Heart left ventricle (tissue), 16 donors: ENCODE measurements at regions not wholly inside any gene's neighbourhood (a gene's known extent, or its start where the extent isn't known, plus 50 kb on each side); places are given as distances from the start of the nearest gene placed in this dataset.

Experiments used
- ATAC-seq, 4 donors: fragments of 200-7000 bp; cut with Tn5 transposase; one replicate each; pipeline ENCODE4 v1.9.1; 2020 to 2022; ENCODE audit warnings: moderate library complexity in 4 of 4, mild to moderate bottlenecking in 3 of 4, moderate number of reproducible peaks in 1 of 4
- DNase-seq, 5 donors: peaks; one replicate each; pipeline ENCODE4 v3.0.0-alpha.2; 2020
- H3K27ac ChIP-seq, 12 donors: fragments of 200-600 bp; sonication (generic) in 4 of 12; one replicate each; pipeline versions ENCODE4 v1.5.0 to v1.8.0; 2016 to 2022; ENCODE audit warnings: mild to moderate bottlenecking in 2 of 12
- H3K27me3 ChIP-seq, 9 donors: fragments of 200-600 bp; sonication (generic) in 2 of 9; one replicate each; pipeline versions ENCODE4 v1.5.1 to v1.8.0; 2016 to 2022; ENCODE audit warnings: mild to moderate bottlenecking in 3 of 9
- H3K36me3 ChIP-seq, 9 donors: fragments of 200-600 bp; sonication (generic) in 2 of 9; one replicate each; pipeline versions ENCODE4 v1.5.0 to v1.8.0; 2018 to 2022; ENCODE audit warnings: mild to moderate bottlenecking in 2 of 9
- H3K4me1 ChIP-seq, 12 donors: fragments of 200-600 bp; sonication (generic) in 4 of 12; one replicate each; pipeline versions ENCODE4 v1.5.0 to v1.8.0; 2016 to 2022; ENCODE audit warnings: mild to moderate bottlenecking in 3 of 12
- H3K4me3 ChIP-seq, 12 donors: fragments of 200-600 bp; sonication (generic) in 4 of 12; one replicate each; pipeline versions ENCODE4 v1.5.0 to v1.8.0; 2017 to 2022; ENCODE audit warnings: mild to moderate bottlenecking in 9 of 12, moderate library complexity in 4 of 12
- H3K9me3 ChIP-seq, 12 donors: fragments of 200-600 bp; sonication (generic) in 4 of 12; one replicate each; pipeline versions ENCODE4 v1.5.0 to v1.8.0; 2016 to 2022; ENCODE audit warnings: mild to moderate bottlenecking in 1 of 12
- POLR2A ChIP-seq, 2 donors: fragments of 450-650 bp; IDR thresholded peaks; one replicate each; pipeline ENCODE4 v1.6.1; 2017; ENCODE audit warnings: antibody characterized with exemption in 2 of 2, mild to moderate bottlenecking in 2 of 2, moderate library complexity in 2 of 2
- WGBS, 4 donors: extraction: QIAGEN DNeasy Blood & Tissue Kit in 2 of 4; methylation state at CpG; one replicate each; pipeline versions ENCODE4 v1.1.5 to v1.1.7; 2013 to 2018; 5-methylcytosine and 5-hydroxymethylcytosine counted together
- intact Hi-C, 10 donors: fragments of 100-400 bp; cut with DNase I; formaldehyde crosslinking; loops; one replicate each; pipeline versions ENCODE4 v1.11.1 to v1.14.2; 2022
- TF ChIP-seq, protein P1 (sequence below), 12 donors: fragments of 200-600 bp; sonication (generic) in 4 of 12; IDR thresholded peaks; one replicate each; pipeline versions ENCODE4 v1.5.0 to v1.8.0; 2018 to 2022; ENCODE audit warnings: antibody characterized with exemption in 12 of 12, mild to moderate bottlenecking in 5 of 12
- donor health status: ischemic (EF 13 %, LVEDD 7.1; RV severe dilation, severe dysfunction).
- donor health status: healthy with polysubstance abuse.
- donor health status: DM: no; HTN: yes; CAD: no.
- donor health status: DM: no; HTN: no; CAD: no.
- donor health status: ischemic (EF 25% LVEDD 6.9; RV normal size, moderate dysfunction).
- donor health status: ischemic (EF 25% LVEDD 5.7; RV mildly dilated, moderate dysfunction).
- donor health status: healthy.
- donor health status: DM: yes; HTN: yes; CAD: no.
- donor health status: ischemic (EF 35%, LVEDD 5.7; RV mildly dilated, moderate dysfunction).
- donor health status: nonischemic (EF 11% LVEDD 7.7; RV severe dilation, severe dysfunction).
- donor health status: DM: yes; HTN: yes; CAD: no.
- donor health status: PGD.
- donor health status: ischemic (EF 29% LVEDD 5.4; RV normal size, mild dysfunction).
- donor health status: nonischemic (EF 23%, LVEDD 6.1; RV moderate dilation, normal function).

DNA sequence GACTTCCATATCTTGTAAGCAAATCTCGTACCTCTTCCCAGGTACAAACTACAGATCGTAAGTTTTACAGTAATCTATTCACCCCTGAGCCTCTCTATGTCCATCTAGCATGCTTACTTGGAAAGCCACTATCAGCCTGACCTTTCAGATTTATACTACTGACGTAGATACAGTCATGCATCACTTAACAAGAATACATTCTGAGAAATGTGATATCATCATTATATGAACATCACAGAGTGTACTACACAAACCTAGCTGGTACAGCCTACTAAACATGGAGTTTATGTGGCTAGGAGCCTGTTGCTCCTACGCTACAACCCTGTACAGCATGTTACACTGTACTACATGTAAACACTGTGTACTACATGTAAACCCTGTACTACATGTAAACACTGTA, 293.2 kb upstream of the ZNF804A start:
- ATAC-seq: peak in 3 of 4 donors; percentile 90 to 98 (median 97)
- no peak for DNase-seq
- Histone ChIP-seq H3K27ac (no peak overlapping the region), H3K4me3 (no peak overlapping the region), H3K9me3 (no peaks in the 10 kb centered on the region), H3K27me3 (no peaks in the 10 kb centered on the region), H3K4me1 (no peaks in the 10 kb centered on the region), H3K36me3 (no peaks in the 10 kb centered on the region)
- TF ChIP-seq, protein P1, sequence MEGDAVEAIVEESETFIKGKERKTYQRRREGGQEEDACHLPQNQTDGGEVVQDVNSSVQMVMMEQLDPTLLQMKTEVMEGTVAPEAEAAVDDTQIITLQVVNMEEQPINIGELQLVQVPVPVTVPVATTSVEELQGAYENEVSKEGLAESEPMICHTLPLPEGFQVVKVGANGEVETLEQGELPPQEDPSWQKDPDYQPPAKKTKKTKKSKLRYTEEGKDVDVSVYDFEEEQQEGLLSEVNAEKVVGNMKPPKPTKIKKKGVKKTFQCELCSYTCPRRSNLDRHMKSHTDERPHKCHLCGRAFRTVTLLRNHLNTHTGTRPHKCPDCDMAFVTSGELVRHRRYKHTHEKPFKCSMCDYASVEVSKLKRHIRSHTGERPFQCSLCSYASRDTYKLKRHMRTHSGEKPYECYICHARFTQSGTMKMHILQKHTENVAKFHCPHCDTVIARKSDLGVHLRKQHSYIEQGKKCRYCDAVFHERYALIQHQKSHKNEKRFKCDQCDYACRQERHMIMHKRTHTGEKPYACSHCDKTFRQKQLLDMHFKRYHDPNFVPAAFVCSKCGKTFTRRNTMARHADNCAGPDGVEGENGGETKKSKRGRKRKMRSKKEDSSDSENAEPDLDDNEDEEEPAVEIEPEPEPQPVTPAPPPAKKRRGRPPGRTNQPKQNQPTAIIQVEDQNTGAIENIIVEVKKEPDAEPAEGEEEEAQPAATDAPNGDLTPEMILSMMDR (IDR thresholded peaks at IDR 0.05): no peak
- no peak for TF ChIP-seq POLR2A (IDR thresholded peaks at IDR 0.05)
- WGBS, 4 donors: 57 to 65% (median 63%) methylated on average over 4 of the region's 4 CpGs
- intact Hi-C loops: no loop called here

DNA sequence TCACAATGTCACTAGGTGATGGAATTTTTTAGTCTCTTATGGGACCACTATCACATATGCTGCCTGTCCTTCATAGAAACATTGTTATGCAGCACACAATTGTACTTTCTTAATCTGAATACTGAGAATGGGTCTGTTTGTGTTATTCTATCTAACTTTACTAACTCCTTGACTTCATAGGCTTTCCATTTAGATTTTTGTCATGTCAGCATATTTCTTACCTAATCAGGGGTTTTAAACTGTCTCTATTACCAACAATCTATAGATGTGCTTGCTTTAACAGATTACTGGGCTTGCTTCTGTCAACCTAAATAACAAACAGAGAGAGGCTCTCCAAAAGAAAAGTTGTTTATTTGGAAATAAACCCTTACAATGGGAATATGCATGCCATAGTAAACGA, 289.6 kb upstream of the ZNF804A start:
- H3K27me3 ChIP-seq: no peaks in the 10 kb centered on the region
- no peaks in the 10 kb centered on the region for H3K36me3 ChIP-seq
- H3K9me3 ChIP-seq: no peaks in the 10 kb centered on the region
- WGBS, 4 donors: 65 to 72% (median 71%) methylated on average over 1 of the region's 1 CpG
- ATAC-seq (no peak), DNase-seq (no peak)
- intact Hi-C loops: no loop called here
- no peak for TF ChIP-seq POLR2A (IDR thresholded peaks at IDR 0.05)
- TF ChIP-seq, protein P1 (IDR thresholded peaks at IDR 0.05): no peak
- H3K4me3 ChIP-seq: no peak overlapping the region
- H3K4me1 ChIP-seq: no peaks in the 10 kb centered on the region
- no peak overlapping the region for H3K27ac ChIP-seq

DNA sequence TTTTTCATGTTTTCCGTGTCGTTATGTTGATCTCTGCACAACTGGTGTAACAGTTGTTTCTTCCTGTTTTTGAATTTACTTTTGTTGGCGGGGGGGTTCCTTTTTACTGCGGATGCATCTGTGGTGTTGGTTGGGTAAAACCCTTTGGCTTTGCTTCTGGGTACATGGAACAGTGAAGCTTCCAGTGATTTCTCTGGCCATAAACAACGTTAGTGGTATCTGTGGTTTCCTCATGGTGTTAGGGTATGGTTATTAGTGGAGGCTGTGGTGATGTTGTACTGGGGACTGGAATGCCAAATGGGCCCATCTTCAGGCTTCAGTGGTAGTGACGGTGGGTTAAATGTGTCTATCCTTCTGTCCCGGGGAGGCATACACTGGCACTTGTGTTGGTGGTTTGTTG, 285.4 kb upstream of the ZNF804A start:
- Histone ChIP-seq H3K4me1 (no peaks in the 10 kb centered on the region), H3K27me3 (no peaks in the 10 kb centered on the region), H3K9me3 (no peaks in the 10 kb centered on the region), H3K36me3 (no peaks in the 10 kb centered on the region), H3K4me3 (no peak overlapping the region), H3K27ac (no peak overlapping the region)
- ATAC-seq (no peak), DNase-seq (no peak)
- intact Hi-C loops: no loop called here
- 85 to 88% (median 86%) methylated on average over 7 of the region's 7 CpGs for WGBS, 4 donors
- TF ChIP-seq, protein P1 (IDR thresholded peaks at IDR 0.05): no peak
- no peak for TF ChIP-seq POLR2A (IDR thresholded peaks at IDR 0.05)

DNA sequence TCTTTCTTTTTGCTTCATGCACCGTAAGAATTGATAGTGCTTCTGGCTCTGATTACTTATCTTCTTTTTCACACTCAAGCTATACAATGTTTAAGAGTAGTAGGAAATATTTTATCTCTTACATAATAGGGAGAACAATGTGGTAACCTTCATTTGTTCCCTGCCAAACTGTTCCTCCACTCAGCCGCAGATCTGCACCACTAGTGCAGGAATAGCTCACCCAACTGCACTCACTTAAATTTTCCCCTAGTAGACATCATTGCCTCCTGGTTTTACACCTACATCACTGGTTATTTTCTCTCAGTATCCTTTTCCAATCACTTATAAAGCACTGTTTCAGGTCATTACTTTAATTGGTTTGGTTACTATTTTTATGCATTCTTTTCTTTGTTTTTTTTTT, 283.5 kb upstream of the ZNF804A start:
- H3K4me1 ChIP-seq: no peaks in the 10 kb centered on the region
- no peaks in the 10 kb centered on the region for H3K27me3 ChIP-seq
- DNase-seq: no peak
- intact Hi-C loops: no loop called here
- ATAC-seq: peak in 2 of 4 donors; percentile 59 to 68
- 23 to 31% (median 25%) methylated on average over 2 of the region's 2 CpGs for WGBS, 4 donors
- H3K9me3 ChIP-seq: no peaks in the 10 kb centered on the region
- TF ChIP-seq, protein P1 (IDR thresholded peaks at IDR 0.05): no peak
- no peak for TF ChIP-seq POLR2A (IDR thresholded peaks at IDR 0.05)
- no peaks in the 10 kb centered on the region for H3K36me3 ChIP-seq
- H3K27ac ChIP-seq: no peak overlapping the region
- H3K4me3 ChIP-seq: no peak overlapping the region
